K562 (cell line): ENCODE measurements at regions not wholly inside any gene's neighbourhood (a gene's known extent, or its start where the extent isn't known, plus 50 kb on each side); places are given as distances from the start of the nearest gene placed in this dataset.

Experiments used
- BRCA1 ChIP-seq, 2 experiments: fragments of 450-650 bp in 1 of 2; sonication (generic) in 1 of 2; formaldehyde crosslinking in 1 of 2; IDR thresholded peaks; 2 replicates each; pipeline versions ENCODE4 v1.5.0 to v1.6.1; 2017 to 2020; ENCODE audit warnings: mild to moderate bottlenecking in 1 of 2, missing genetic modification reagents in 1 of 2
- ELK1 ChIP-seq: sonication (generic); formaldehyde crosslinking; IDR thresholded peaks from 2 replicates; pipeline ENCODE4 v1.8.1; 2022; ENCODE audit warnings: missing genetic modification reagents
- FOXK2 ChIP-seq, 2 experiments: fragments of 450-650 bp; IDR thresholded peaks in 1 of 2; conservative IDR thresholded peaks in 1 of 2; 2 replicates each; pipeline ENCODE4 v1.6.1; 2016; ENCODE audit warnings: low read depth in 2 of 2, mild to moderate bottlenecking in 1 of 2
- FOXP1 ChIP-seq: sonication (generic); formaldehyde crosslinking; IDR thresholded peaks from 2 replicates; pipeline ENCODE4 v1.8.0; 2022; ENCODE audit warnings: mild to moderate bottlenecking, missing genetic modification reagents
- KDM1A ChIP-seq, 2 experiments: fragments of 450-650 bp; IDR thresholded peaks; 2 replicates each; pipeline ENCODE4 v1.6.1; 2016; ENCODE audit warnings: mild to moderate bottlenecking in 2 of 2
- PRPF4 ChIP-seq: fragments of 200-400 bp; formaldehyde crosslinking; IDR thresholded peaks from one replicate; pipeline ENCODE4 v1.6.1; 2017; ENCODE audit warnings: low read length, low read depth, mild to moderate bottlenecking; ENCODE audit not compliant: insufficient read depth, poor library complexity, severe bottlenecking
- RAD51 ChIP-seq: fragments of 450-650 bp; IDR thresholded peaks from 2 replicates; pipeline ENCODE4 v1.7.1; 2016; ENCODE audit warnings: low read depth, mild to moderate bottlenecking, borderline replicate concordance
- RB1 ChIP-seq: fragments of 450-650 bp; IDR thresholded peaks from 2 replicates; pipeline ENCODE4 v1.6.1; 2017; ENCODE audit warnings: low read depth, mild to moderate bottlenecking
- SMC3 ChIP-seq: conservative IDR thresholded peaks from 2 replicates; pipeline ENCODE4 v1.6.1; 2011; ENCODE audit warnings: low read depth, low read length, improper control_type of control experiment; ENCODE audit not compliant: insufficient read depth
- ZBTB2 ChIP-seq: fragments of 450-650 bp; IDR thresholded peaks from 2 replicates; pipeline ENCODE4 v1.6.1; 2016; ENCODE audit warnings: antibody characterized with exemption
- ZC3H8 ChIP-seq: fragments of 450-650 bp; IDR thresholded peaks from 2 replicates; pipeline ENCODE4 v1.6.1; 2017
- ZNF699 ChIP-seq: fragments of 250-450 bp; sonication (Bioruptor Pico); IDR thresholded peaks from 2 replicates; pipeline ENCODE4 v1.8.0; 2021; ENCODE audit warnings: mild to moderate bottlenecking, moderate library complexity; ENCODE audit not compliant: insufficient replicate concordance
- TF ChIP-seq, protein P1 (sequence below), 3 experiments: IDR thresholded peaks in 2 of 3; conservative IDR thresholded peaks in 1 of 3; 2 replicates each; pipeline ENCODE4 v1.5.1; 2011 to 2012; ENCODE audit warnings: low read length in 3 of 3, mild to moderate bottlenecking in 3 of 3, control low read depth in 2 of 3, improper control_type of control experiment in 1 of 3, inconsistent platforms in 1 of 3, low read depth in 1 of 3, mixed read lengths in 1 of 3, moderate library complexity in 1 of 3; ENCODE audit not compliant: insufficient read depth in 2 of 3
- TF ChIP-seq, protein P2 (sequence below), 2 experiments: IDR thresholded peaks; 2 replicates each; pipeline ENCODE4 v1.6.1; 2011; ENCODE audit warnings: borderline replicate concordance in 1 of 2, control low read depth in 1 of 2, low read depth in 1 of 2, low read length in 1 of 2, mild to moderate bottlenecking in 1 of 2, mixed read lengths in 1 of 2, moderate library complexity in 1 of 2; ENCODE audit not compliant: insufficient read depth in 1 of 2, insufficient read length in 1 of 2, poor library complexity in 1 of 2, severe bottlenecking in 1 of 2; ENCODE audit errors: extremely low read depth in 1 of 2

DNA sequence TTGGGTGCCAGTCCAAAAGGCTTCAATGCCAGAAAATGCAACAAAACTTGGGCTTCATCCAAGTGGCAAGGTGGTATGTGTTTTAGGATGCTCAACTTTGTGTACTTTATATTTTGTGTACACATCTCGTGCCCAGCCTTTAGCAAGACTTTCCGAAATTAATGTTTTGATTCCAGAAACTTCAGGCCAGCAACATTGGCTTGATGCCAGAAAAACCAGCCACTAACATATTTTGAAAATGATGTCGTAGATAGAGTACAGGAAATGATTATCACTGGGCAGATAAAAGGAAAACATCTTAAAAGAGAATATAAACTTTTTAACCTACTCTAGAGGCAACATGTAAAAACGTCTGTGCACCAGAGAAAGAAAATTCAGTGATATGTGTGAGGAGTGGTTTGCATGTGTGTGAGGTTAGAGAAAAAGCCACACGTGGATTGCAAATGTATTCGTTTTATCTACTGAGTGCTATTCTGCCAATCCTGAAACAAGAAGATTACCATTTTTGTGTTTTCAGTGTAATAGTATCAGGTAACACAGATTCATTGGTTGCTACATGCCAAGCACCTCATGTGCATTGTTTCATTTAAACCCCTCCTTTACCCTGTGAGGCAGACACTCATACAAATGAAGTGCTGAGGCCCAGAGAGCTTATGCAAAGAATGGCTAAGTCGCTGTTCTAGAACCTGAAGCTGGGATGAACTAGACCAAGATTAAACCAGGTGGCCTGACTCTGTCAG is 264.8 kb downstream of the C1D start:
- TF ChIP-seq ZC3H8 (no peak), KDM1A (IDR thresholded peaks at IDR 0.05) (no peak), FOXP1 (CRISPR knock-in tag) (no peak), BRCA1 (IDR thresholded peaks at IDR 0.05) (no peak), BRCA1 (CRISPR knock-in tag; IDR thresholded peaks at IDR 0.05) (no peak), ZNF699 (CRISPR knock-in tag) (no peak), FOXK2 (conservative IDR thresholded peaks at IDR 0.05 in 1 of 2, IDR thresholded peaks at IDR 0.05 in 1 of 2; ENCODE audit: low read depth in 2 of 2) (no peak), RAD51 (no peak), ELK1 (no peak), ZBTB2 (no peak), SMC3 (no peak), RB1 (no peak), PRPF4 (no peak)
- TF ChIP-seq, protein P1, sequence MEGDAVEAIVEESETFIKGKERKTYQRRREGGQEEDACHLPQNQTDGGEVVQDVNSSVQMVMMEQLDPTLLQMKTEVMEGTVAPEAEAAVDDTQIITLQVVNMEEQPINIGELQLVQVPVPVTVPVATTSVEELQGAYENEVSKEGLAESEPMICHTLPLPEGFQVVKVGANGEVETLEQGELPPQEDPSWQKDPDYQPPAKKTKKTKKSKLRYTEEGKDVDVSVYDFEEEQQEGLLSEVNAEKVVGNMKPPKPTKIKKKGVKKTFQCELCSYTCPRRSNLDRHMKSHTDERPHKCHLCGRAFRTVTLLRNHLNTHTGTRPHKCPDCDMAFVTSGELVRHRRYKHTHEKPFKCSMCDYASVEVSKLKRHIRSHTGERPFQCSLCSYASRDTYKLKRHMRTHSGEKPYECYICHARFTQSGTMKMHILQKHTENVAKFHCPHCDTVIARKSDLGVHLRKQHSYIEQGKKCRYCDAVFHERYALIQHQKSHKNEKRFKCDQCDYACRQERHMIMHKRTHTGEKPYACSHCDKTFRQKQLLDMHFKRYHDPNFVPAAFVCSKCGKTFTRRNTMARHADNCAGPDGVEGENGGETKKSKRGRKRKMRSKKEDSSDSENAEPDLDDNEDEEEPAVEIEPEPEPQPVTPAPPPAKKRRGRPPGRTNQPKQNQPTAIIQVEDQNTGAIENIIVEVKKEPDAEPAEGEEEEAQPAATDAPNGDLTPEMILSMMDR (IDR thresholded peaks at IDR 0.05 in 2 of 3, conservative IDR thresholded peaks at IDR 0.05 in 1 of 3; ENCODE audit: insufficient read depth in 2 of 3, low read depth in 1 of 3, low read length in 3 of 3): no peak
- TF ChIP-seq, protein P2, sequence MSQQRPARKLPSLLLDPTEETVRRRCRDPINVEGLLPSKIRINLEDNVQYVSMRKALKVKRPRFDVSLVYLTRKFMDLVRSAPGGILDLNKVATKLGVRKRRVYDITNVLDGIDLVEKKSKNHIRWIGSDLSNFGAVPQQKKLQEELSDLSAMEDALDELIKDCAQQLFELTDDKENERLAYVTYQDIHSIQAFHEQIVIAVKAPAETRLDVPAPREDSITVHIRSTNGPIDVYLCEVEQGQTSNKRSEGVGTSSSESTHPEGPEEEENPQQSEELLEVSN (IDR thresholded peaks at IDR 0.05; ENCODE audit: borderline replicate concordance in 1 of 2, extremely low read depth in 1 of 2, insufficient read depth in 1 of 2, insufficient read length in 1 of 2, low read depth in 1 of 2, low read length in 1 of 2, poor library complexity in 1 of 2, severe bottlenecking in 1 of 2): no peak
